Upper lobe of left lung (tissue), 6 donors: ENCODE measurements at regions not wholly inside any gene's neighbourhood (a gene's known extent, or its start where the extent isn't known, plus 50 kb on each side); places are given as distances from the start of the nearest gene placed in this dataset.
"Not testable (repeated sequence)": the region's sequence is repeated elsewhere in the genome, so short reads cannot be mapped to it uniquely, and the experiment has no call there.

Experiments
- ATAC-seq, 2 donors: fragments of 200-7000 bp; cut with Tn5 transposase; one replicate each; pipeline ENCODE4 v1.9.1; 2022; ENCODE audit warnings: mild to moderate bottlenecking in 2 of 2, moderate library complexity in 2 of 2; ENCODE audit not compliant: low FRiP score in 2 of 2
- DNase-seq, 2 donors: peaks; one replicate each; pipeline ENCODE4 v3.0.0-alpha.2; 2019 to 2020
- H3K27ac ChIP-seq, 4 donors: fragments of 200-600 bp; sonication (generic); one replicate each; pipeline ENCODE4 v1.5.1; 2016 to 2019
- H3K27me3 ChIP-seq, 4 donors: fragments of 200-600 bp; sonication (generic); one replicate each; pipeline ENCODE4 v1.5.1; 2017 to 2019
- H3K36me3 ChIP-seq, 4 donors: fragments of 200-600 bp; sonication (generic); one replicate each; pipeline ENCODE4 v1.5.1; 2016 to 2019
- H3K4me1 ChIP-seq, 4 donors: fragments of 200-600 bp; sonication (generic); one replicate each; pipeline ENCODE4 v1.5.1; 2018 to 2019
- H3K4me3 ChIP-seq, 4 donors: fragments of 200-600 bp; sonication (generic); one replicate each; pipeline ENCODE4 v1.5.1; 2017 to 2019; ENCODE audit warnings: mild to moderate bottlenecking in 2 of 4, moderate library complexity in 1 of 4
- H3K9me3 ChIP-seq, 4 donors: fragments of 200-600 bp; sonication (generic); one replicate each; pipeline ENCODE4 v1.5.1; 2018 to 2019
- CTCF ChIP-seq, 6 experiments: fragments of 450-650 bp in 4 of 6; fragments of 200-600 bp in 2 of 6; sonication (generic) in 2 of 6; IDR thresholded peaks; one replicate each; pipeline ENCODE4 v1.5.1; 2016 to 2019; ENCODE audit warnings: antibody characterized with exemption in 6 of 6
- EP300 ChIP-seq, 4 donors: sonication (generic); formaldehyde crosslinking; IDR thresholded peaks; one replicate each; pipeline ENCODE4 v1.5.1; 2017; ENCODE audit warnings: antibody characterized with exemption in 4 of 4, control low read depth in 2 of 4
- POLR2A ChIP-seq, 4 donors: fragments of 450-650 bp; IDR thresholded peaks; one replicate each; pipeline ENCODE4 v1.5.1; 2016 to 2017; ENCODE audit warnings: antibody characterized with exemption in 4 of 4, mild to moderate bottlenecking in 2 of 4
- POLR2AphosphoS5 ChIP-seq, 2 donors: sonication (generic); formaldehyde crosslinking; IDR thresholded peaks; one replicate each; pipeline ENCODE4 v1.5.1; 2017; ENCODE audit warnings: antibody characterized with exemption in 2 of 2
- whole genome bisulfite sequencing, 2 donors: methylation state at CpG; one replicate each; pipeline ENCODE4 v1.1.5; 2017 to 2018; 5-methylcytosine and 5-hydroxymethylcytosine counted together
- donor health status: DM: no; HTN: no; CAD: no; lungs with moderate emphysema.
- donor health status: DM: no; HTN: yes; CAD: no; lungs with severe emphysema.

- H3K36me3 ChIP-seq = no peaks in the 10 kb centered on the region
- 71 to 83% methylated on average over 8 of the region's 8 CpGs for WGBS, 2 donors
- H3K4me1 ChIP-seq = no peaks in the 10 kb centered on the region
- DNase-seq = no peak
- TF ChIP-seq POLR2AphosphoS5 (IDR thresholded peaks at IDR 0.05) (no peak), CTCF (IDR thresholded peaks at IDR 0.05) (no peak), POLR2A (IDR thresholded peaks at IDR 0.05) (no peak), EP300 (IDR thresholded peaks at IDR 0.05) (no peak)
- no peak for ATAC-seq
- no peaks in the 10 kb centered on the region for H3K27me3 ChIP-seq
- no peak overlapping the region for H3K27ac ChIP-seq
- no peaks in the 10 kb centered on the region for H3K9me3 ChIP-seq
- no peak overlapping the region for H3K4me3 ChIP-seq
Observed at GRCh38 chr18:60066219-60066975, 166.6 kb downstream of the PMAIP1 start.

- Histone ChIP-seq H3K9me3 (no peaks in the 10 kb centered on the region), H3K4me3 (no peak overlapping the region), H3K36me3 (no peaks in the 10 kb centered on the region), H3K27ac (no peak overlapping the region), H3K4me1 (no peaks in the 10 kb centered on the region), H3K27me3 (no peaks in the 10 kb centered on the region)
- TF ChIP-seq POLR2AphosphoS5 (IDR thresholded peaks at IDR 0.05) (no peak), POLR2A (IDR thresholded peaks at IDR 0.05) (no peak), CTCF (IDR thresholded peaks at IDR 0.05) (no peak), EP300 (IDR thresholded peaks at IDR 0.05) (no peak)
- ATAC-seq (no peak), DNase-seq (no peak)
- 89% methylated on average over 1 of the region's 1 CpG for WGBS, 2 donors
Observed at GRCh38 chr18:60064271-60064670, 164.5 kb downstream of the PMAIP1 start.

- H3K27ac ChIP-seq, H3K36me3 ChIP-seq, H3K4me3 ChIP-seq, H3K9me3 ChIP-seq, H3K4me1 ChIP-seq, DNase-seq, H3K27me3 ChIP-seq, ATAC-seq: not testable (repeated sequence)
- WGBS, 2 donors = 44 to 46% methylated on average over 3 of the region's 3 CpGs
Observed at GRCh38 chr18:60062831-60063230, 163.0 kb downstream of the PMAIP1 start.

GRCh38 chr18:60062396-60062795, 162.6 kb downstream of the PMAIP1 start:
- 63 to 81% methylated on average over 2 of the region's 2 CpGs for WGBS, 2 donors
- Histone ChIP-seq H3K4me1 (no peaks in the 10 kb centered on the region), H3K4me3 (no peak overlapping the region), H3K27me3 (no peaks in the 10 kb centered on the region), H3K27ac (no peak overlapping the region), H3K36me3 (no peaks in the 10 kb centered on the region), H3K9me3 (no peaks in the 10 kb centered on the region)
- no peak for DNase-seq
- ATAC-seq = no peak
- TF ChIP-seq CTCF (IDR thresholded peaks at IDR 0.05) (no peak), POLR2A (IDR thresholded peaks at IDR 0.05) (no peak), EP300 (IDR thresholded peaks at IDR 0.05) (no peak), POLR2AphosphoS5 (IDR thresholded peaks at IDR 0.05) (no peak)

- DNase-seq (no peak), ATAC-seq (peak in 1 of 2 donors; percentile 37)
- Histone ChIP-seq H3K4me1 (no peaks in the 10 kb centered on the region), H3K36me3 (no peaks in the 10 kb centered on the region), H3K27me3 (no peaks in the 10 kb centered on the region), H3K9me3 (no peaks in the 10 kb centered on the region), H3K27ac (no peak overlapping the region), H3K4me3 (no peak overlapping the region)
- 63 to 79% methylated on average over 3 of the region's 3 CpGs for WGBS, 2 donors
- TF ChIP-seq CTCF (IDR thresholded peaks at IDR 0.05) = no peak
- no peak for TF ChIP-seq POLR2A (IDR thresholded peaks at IDR 0.05)
- TF ChIP-seq POLR2AphosphoS5 (IDR thresholded peaks at IDR 0.05) = no peak
- TF ChIP-seq EP300 (IDR thresholded peaks at IDR 0.05) = no peak
Observed at GRCh38 chr18:60060578-60060977, 160.8 kb downstream of the PMAIP1 start.
